ENCODE measurements at regions not wholly inside any gene's neighbourhood (a gene's known extent, or its start where the extent isn't known, plus 50 kb on each side); places are given as distances from the start of the nearest gene placed in this dataset.
A peak's percentile ranks its signal among the peaks of the same experiment; 100 is the strongest.
"Not testable (repeated sequence)": the region's sequence is repeated elsewhere in the genome, so short reads cannot be mapped to it uniquely, and the experiment has no call there.

DNA sequence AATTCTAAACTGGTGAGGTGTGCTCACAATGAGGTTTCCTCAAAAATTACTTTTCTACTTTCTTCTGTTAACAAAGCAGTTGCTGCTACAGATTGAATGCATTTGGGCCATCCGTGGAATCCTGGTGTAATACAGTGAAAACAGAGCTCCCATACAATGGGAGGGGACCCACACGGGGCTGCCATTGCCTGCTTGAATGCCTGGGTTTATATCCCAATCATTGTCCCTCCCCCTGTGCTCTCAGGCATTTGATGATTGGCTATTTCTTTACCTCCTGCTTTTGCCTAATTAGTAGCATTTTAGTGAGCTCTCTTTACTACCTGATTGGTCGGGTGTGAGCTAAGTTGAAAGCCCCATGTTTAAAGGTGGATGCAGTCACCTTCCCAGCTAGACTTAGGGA, 52.9 kb upstream of the CSF1 start:
- H3K4me3 ChIP-seq (ENCODE audit: low read length); DNase-seq (ENCODE audit: low read depth, low spot score): not testable (repeated sequence)

DNA sequence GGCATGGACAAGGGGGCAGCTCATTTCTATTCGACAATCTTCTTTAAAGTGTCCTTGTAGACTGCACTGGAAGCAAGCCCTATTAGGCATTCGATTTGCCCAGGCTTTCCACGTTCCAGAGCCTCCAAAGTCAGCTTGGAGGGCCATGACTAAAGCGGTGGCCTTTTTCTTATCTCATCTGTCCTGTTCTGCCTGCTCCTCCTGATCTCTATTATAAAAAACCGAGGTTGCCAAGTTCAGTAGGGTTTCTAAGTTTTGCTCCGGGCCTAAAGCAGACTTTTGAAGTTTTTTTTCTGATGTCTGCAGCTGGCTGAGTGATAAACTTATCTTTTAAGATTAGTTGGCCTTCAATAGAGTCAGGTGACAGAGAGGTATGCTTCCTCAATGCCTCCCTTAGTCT, 54.7 kb upstream of the CSF1 start:
- not testable (repeated sequence) for H3K4me3 ChIP-seq (ENCODE audit: low read length)
- peak; percentile 17 for DNase-seq (ENCODE audit: low read depth, low spot score)

DNA sequence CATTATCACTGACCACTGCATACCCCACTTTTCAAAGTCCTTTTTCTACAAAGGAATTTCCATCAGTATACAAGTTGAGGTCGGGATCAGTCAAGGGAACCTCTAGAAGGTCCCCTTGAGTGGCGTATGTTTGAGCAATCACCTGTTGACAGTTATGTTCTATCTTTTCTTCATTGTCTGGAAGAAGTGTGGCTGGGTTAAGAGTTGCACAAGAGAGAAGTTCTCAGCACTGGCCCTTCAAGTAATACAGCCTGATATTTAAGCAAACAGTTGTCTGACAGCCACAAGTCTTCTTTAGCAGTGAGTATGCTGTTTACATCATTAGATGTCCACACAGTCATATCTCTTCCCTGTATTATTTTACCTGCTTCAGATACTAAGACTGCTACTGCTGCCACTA, 56.7 kb upstream of the CSF1 start:
- not testable (repeated sequence) for DNase-seq (ENCODE audit: low read depth, low spot score)

GRCh38 chr1:109852221-109853015, 58.2 kb upstream of the CSF1 start:
- DNase-seq (ENCODE audit: low read depth, low spot score); H3K4me3 ChIP-seq (ENCODE audit: low read length): not testable (repeated sequence)

More for the DNA sequence above, 56.7 kb upstream of the CSF1 start:
- H3K4me3 ChIP-seq (ENCODE audit: low read length): not testable (repeated sequence)

DNA sequence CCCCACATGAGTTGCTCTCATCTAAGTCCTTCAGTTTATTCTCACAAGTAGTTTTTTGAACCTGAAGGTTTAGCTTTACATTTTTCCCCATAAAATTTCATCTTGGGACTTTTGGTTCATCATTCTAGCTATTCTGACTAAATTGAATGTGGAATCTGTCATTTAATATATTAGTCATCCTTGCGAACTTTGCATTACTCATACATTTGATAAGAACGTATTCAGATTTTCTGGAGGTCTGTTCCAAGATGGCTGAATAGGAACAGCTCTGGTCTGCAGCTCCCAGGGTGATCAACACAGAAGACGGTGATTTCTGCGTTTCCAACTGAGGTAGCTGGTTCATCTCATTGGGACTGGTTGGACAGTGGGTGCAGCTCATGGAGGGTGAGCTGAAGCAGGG, 59.8 kb upstream of the CSF1 start:
- H3K4me3 ChIP-seq (ENCODE audit: low read length): no peak overlapping the region
- no peak for DNase-seq (ENCODE audit: low read depth, low spot score)

DNA sequence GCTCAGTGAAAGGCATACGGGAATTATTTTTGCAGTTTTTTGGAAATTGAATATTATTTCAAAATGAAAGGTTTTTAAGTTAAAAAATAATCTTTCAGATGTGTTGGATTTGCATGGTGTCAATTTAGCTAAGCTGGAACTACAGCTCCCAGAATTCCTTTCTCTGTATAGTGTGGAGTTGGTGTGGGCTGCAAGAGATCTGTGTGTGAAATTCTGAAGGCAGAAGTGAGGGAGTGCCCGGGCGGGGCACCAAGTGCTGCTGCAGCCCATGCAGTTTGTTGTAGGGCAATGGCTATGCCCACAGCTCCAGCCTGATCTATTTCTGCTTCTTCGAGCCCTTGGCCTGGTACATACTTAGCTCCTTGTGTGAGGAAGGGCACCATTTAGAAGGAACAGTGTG, 60.5 kb upstream of the CSF1 start:
- H3K4me3 ChIP-seq (ENCODE audit: low read length): no peak overlapping the region
- DNase-seq (ENCODE audit: low read depth, low spot score): no peak

DNA sequence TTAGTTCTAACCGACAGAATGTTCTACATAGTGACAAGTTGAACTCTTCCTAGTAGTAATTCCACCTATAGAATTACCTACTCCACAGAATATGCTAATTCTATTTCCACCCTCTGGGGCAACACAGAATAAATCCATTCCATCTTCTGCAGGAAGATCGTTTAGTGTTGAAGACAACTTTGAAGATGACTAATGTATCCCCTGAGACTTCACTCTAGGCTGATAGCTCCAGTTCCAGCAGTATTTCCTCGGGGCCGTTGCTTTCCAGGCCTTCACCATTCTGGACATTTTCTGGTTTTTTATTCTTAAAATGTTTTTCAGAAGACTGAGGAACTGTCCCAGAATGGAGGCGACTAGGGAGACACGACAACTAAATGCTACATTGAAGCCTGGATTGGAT, 61.0 kb upstream of the CSF1 start:
- H3K4me3 ChIP-seq (ENCODE audit: low read length): no peak overlapping the region
- DNase-seq (ENCODE audit: low read depth, low spot score): no peak

DNA sequence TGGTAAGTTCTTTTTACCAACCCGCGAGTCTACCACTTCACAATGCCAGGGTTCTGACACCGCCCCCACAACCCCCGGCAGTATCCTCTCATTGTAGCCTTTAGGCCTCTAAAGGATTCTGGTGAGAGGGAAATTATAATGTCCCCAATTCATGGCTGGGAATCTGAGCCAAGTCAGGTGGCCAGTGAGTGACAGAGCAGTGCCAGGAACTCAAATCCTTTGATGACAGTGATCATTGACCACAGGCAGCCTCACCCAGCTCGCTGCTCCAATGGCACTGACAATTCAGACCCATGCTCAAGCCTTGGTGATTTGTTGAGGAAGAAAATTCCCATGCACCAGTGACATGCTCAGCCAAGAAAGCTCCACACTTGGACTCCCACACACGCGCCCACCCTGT, 63.4 kb upstream of the CSF1 start:
- no peak for DNase-seq (ENCODE audit: low read depth, low spot score)
- H3K4me3 ChIP-seq (ENCODE audit: low read length): no peak overlapping the region

- DNase-seq (ENCODE audit: low read depth, low spot score): no peak
- H3K4me3 ChIP-seq (ENCODE audit: low read length): no peak overlapping the region
Measured at GRCh38 chr1:109846846-109847245, 63.8 kb upstream of the CSF1 start.

GRCh38 chr1:109846162-109846561, 64.5 kb upstream of the CSF1 start:
- H3K4me3 ChIP-seq (ENCODE audit: low read length): no peak overlapping the region
- DNase-seq (ENCODE audit: low read depth, low spot score): no peak

DNA sequence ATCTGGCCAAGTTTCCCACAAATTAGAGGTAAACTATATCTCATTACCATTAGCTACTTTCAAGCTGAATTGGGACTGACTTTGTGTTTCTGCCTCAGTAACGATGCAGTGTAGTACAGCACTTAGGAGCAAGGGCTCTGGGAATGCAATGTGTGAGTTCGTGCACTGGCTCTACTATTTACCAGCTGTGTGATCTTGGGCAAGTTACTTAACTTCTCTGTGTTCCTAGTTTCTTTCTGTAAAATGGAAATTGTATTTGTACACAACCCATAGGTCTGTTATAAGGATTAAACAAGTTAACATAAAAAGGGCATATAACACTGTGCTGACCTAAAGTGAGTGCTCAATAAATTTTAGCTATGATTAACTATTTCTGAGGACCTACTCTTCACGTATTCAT, 65.0 kb upstream of the CSF1 start:
- no peak overlapping the region for H3K4me3 ChIP-seq (ENCODE audit: low read length)

DNA sequence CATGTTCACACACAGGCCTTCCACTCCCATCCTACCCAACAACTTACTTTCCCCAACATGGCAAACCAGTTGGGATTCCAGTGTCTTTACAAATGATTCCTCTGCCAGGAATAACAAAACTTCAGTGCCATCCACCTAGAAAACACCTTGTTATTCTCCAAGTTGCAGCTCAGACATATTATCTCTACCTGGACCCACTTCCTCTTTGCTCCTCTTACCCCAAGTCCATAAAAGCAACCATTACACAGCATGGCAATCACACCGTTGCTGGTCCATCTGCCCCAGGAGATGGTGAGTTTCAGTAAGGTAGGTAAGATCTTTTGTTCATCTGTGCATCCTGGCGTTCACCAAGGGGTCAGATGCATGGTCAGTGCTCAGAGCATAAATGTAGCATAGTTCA, 66.0 kb upstream of the CSF1 start:
- no peak for DNase-seq (ENCODE audit: low read depth, low spot score)
- no peak overlapping the region for H3K4me3 ChIP-seq (ENCODE audit: low read length)

More for the DNA sequence above, 65.0 kb upstream of the CSF1 start:
- no peak for DNase-seq (ENCODE audit: low read depth, low spot score)

- DNase-seq (ENCODE audit: low read depth, low spot score): no peak
- no peak overlapping the region for H3K4me3 ChIP-seq (ENCODE audit: low read length)
Measured at GRCh38 chr1:109840011-109840629, 70.5 kb upstream of the CSF1 start.

DNA sequence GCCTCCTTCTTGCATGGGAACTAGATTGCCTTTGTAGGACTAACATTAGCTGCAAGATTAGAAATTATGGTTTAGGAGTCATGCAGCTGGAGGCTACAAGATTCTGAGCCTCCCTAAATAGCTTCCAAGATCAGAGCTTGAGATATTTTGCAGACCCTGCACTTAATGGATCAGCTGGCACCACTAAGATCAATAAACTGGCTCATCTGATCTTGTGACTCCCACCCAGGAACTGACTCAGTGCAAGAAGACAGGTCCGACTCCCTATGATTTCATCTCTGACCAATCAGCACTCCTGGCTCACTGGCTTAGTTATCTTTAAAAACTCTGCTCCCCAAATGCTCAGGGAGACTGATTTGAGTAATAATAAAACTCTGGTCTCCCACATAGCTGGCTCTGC, 71.4 kb upstream of the CSF1 start:
- not testable (repeated sequence) for DNase-seq (ENCODE audit: low read depth, low spot score); H3K4me3 ChIP-seq (ENCODE audit: low read length)

DNA sequence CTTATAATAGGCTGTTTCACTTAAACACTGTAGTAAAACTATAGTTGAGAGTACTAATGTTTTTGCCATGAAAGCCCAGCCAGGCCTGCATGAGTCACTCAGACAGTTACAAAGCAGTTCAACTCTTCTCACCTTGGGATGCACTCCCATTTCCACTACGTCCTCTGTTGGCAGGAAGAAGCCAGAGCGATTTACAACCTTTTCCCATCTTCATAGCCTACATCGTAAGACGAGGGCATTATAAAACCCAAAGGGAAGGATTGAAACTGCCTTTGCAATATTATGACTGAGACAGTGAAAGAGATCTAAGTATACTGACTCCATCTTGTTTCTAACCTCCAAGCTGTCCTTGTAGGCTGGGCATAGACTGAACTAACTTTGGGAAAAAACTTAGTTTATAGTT, 71.8 kb upstream of the CSF1 start:
- DNase-seq (ENCODE audit: low read depth, low spot score): no peak
- no peak overlapping the region for H3K4me3 ChIP-seq (ENCODE audit: low read length)

- H3K4me3 ChIP-seq (ENCODE audit: low read length): no peak overlapping the region
- no peak for DNase-seq (ENCODE audit: low read depth, low spot score)
Measured at GRCh38 chr1:109837852-109838570, 72.6 kb upstream of the CSF1 start.

- H3K4me3 ChIP-seq (ENCODE audit: low read length); DNase-seq (ENCODE audit: low read depth, low spot score): not testable (repeated sequence)
Measured at GRCh38 chr1:109835645-109836044, 71.9 kb upstream of the EPS8L3 start.

DNA sequence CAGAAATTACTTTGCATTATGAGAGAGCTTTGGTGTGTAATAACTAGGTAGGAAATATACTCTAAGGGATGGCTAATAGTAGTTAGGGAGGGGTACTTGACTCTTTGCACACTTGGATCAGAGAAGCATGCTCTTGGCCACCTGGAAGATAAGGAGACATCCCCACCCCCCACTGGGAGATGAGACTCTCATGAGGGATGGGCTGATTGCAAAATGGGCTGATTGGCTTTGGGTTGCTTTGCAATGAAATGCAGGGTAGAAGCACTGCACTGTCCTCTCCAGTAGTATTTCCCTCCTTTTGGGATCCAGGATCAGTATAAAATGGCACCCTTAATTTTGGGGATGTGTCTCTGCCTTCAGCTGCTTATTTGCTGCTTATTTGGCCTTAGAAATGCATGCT, 71.2 kb upstream of the EPS8L3 start:
- H3K4me3 ChIP-seq (ENCODE audit: low read length): no peak overlapping the region
- no peak for DNase-seq (ENCODE audit: low read depth, low spot score)

DNA sequence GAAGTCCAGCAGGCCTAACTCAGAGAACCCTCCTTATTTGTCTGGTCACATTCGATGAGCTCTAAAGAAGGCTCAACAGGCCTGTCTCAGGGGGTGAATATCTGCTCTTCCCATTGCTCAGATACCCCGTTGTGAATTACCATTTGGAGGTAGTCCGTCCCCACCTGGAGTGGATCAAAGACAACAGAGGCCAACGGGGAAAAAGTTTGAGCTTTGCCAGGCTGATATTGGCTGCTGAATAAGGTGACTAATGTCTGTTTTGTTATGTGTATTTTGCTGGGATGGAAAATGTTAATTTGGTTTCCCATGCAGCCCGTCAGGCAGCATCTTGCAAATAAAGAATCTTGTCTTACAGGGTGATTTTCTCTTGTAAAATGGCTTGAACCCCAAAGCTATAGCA, 69.2 kb upstream of the EPS8L3 start:
- H3K4me3 ChIP-seq (ENCODE audit: low read length): no peak overlapping the region
- DNase-seq (ENCODE audit: low read depth, low spot score): no peak

DNA sequence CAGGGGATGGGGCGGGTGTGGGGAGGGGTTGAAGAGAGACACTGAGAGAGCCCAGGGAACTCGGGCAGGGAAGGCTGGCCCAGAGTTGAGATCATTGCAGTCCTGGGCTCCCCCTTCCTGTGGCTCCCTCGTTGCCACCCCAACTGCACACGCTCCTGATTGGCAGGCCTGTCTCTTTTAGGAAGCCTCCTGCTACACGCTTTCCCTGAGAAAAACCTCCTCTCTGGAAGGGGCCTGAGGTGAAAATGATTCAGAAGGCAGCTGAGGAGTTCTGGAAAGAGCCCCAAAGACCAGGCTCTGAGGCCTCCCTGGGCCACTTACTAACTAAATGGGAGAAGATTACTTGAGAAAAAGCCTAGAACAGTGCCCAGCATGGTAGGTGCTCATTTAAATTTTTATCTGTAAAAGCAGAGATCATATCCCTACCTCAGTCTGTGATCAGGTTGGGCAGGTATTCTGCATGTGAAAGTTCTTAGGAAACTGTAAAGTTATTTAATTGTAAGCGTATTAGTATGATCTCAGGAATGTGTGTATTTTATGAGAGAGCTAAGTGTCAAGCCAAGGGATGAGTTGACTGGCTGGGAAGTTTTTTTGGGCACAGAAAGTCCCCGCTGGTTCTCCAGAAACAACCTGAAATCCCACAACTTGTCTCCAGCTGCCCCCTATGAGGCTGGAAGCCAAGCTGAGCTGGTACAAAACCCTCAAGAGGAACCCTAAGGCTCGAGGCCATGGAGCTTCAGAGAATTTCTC, 65.2 kb upstream of the EPS8L3 start:
- no peak for DNase-seq (ENCODE audit: low read depth, low spot score)
- no peak overlapping the region for H3K4me3 ChIP-seq (ENCODE audit: low read length)
